Hepatocyte (in vitro differentiated cells): ENCODE measurements at regions not wholly inside any gene's neighbourhood (a gene's known extent, or its start where the extent isn't known, plus 50 kb on each side); places are given as distances from the start of the nearest gene placed in this dataset.

Source experiments
- DNase-seq: peaks from one replicate; pipeline ENCODE4 v3.0.0-alpha.2; 2016; ENCODE audit warnings: low spot score
- H2AFZ ChIP-seq: fragments of 200-600 bp; sonication (generic); 2 replicates; pipeline ENCODE4 v1.6.0; 2016; ENCODE audit warnings: antibody characterized with exemption, mild to moderate bottlenecking
- H3K27ac ChIP-seq: fragments of 200-600 bp; sonication (generic); 2 replicates; pipeline ENCODE4 v1.5.1; 2016; ENCODE audit warnings: mild to moderate bottlenecking
- H3K27me3 ChIP-seq: fragments of 200-600 bp; sonication (generic); 2 replicates; pipeline ENCODE4 v1.6.1; 2016
- H3K36me3 ChIP-seq: fragments of 200-600 bp; sonication (generic); replicated peaks from 2 replicates; pipeline ENCODE4 v1.5.1; 2016; ENCODE audit warnings: low read depth; ENCODE audit not compliant: insufficient read depth
- H3K4me1 ChIP-seq: fragments of 200-600 bp; sonication (generic); 2 replicates; pipeline ENCODE4 v1.5.1; 2016; ENCODE audit warnings: mild to moderate bottlenecking, moderate library complexity; ENCODE audit not compliant: insufficient read depth
- H3K4me2 ChIP-seq: fragments of 200-600 bp; sonication (generic); 2 replicates; pipeline ENCODE4 v1.6.0; 2016
- H3K4me3 ChIP-seq: fragments of 200-600 bp; sonication (generic); 2 replicates; pipeline ENCODE4 v1.5.1; 2016; ENCODE audit warnings: mild to moderate bottlenecking
- H3K79me2 ChIP-seq: fragments of 200-600 bp; sonication (generic); 2 replicates; pipeline ENCODE4 v1.6.0; 2017; ENCODE audit warnings: mild to moderate bottlenecking
- H3K9me2 ChIP-seq: fragments of 200-600 bp; sonication (generic); replicated peaks from 2 replicates; pipeline ENCODE4 v1.6.0; 2017; ENCODE audit warnings: mild to moderate bottlenecking; ENCODE audit not compliant: insufficient read depth
- H3K9me3 ChIP-seq: fragments of 200-600 bp; sonication (generic); 2 replicates; pipeline ENCODE4 v1.5.1; 2016; ENCODE audit warnings: low read depth, mild to moderate bottlenecking
- H4K20me1 ChIP-seq: fragments of 200-600 bp; sonication (generic); 2 replicates; pipeline ENCODE4 v1.6.0; 2016; ENCODE audit warnings: mild to moderate bottlenecking; ENCODE audit not compliant: insufficient read depth, poor library complexity, severe bottlenecking
- EZH2 ChIP-seq: fragments of 200-600 bp; sonication (generic); IDR thresholded peaks from 2 replicates; pipeline ENCODE4 v1.6.1; 2016; ENCODE audit warnings: antibody characterized with exemption, mild to moderate bottlenecking, borderline replicate concordance
- EZH2phosphoT487 ChIP-seq: fragments of 200-600 bp; sonication (generic); IDR thresholded peaks from one replicate; pipeline ENCODE4 v1.6.1; 2018; ENCODE audit warnings: antibody characterized with exemption, mild to moderate bottlenecking, low read depth, moderate library complexity; ENCODE audit not compliant: unreplicated experiment, severe bottlenecking
- WGBS: methylation state at CpG from one replicate; pipeline ENCODE4 v1.1.6; 2016; ENCODE audit warnings: low lambda C conversion rate; ENCODE audit errors: missing lambda C conversion rate; 5-methylcytosine and 5-hydroxymethylcytosine counted together
- TF ChIP-seq, protein P1 (sequence below): fragments of 200-600 bp; sonication (generic); IDR thresholded peaks from 2 replicates; pipeline ENCODE4 v1.5.1; 2016; ENCODE audit warnings: antibody characterized with exemption, mild to moderate bottlenecking; ENCODE audit not compliant: poor library complexity

GRCh38 chr9:118059484-118060278 is 355.5 kb downstream of the TLR4 start:
- H3K9me3 ChIP-seq: no peaks in the 10 kb centered on the region
- no peaks in the 10 kb centered on the region for H3K4me1 ChIP-seq
- no peak overlapping the region for H3K4me2 ChIP-seq
- no peaks in the 10 kb centered on the region for H3K9me2 ChIP-seq
- TF ChIP-seq, protein P1, sequence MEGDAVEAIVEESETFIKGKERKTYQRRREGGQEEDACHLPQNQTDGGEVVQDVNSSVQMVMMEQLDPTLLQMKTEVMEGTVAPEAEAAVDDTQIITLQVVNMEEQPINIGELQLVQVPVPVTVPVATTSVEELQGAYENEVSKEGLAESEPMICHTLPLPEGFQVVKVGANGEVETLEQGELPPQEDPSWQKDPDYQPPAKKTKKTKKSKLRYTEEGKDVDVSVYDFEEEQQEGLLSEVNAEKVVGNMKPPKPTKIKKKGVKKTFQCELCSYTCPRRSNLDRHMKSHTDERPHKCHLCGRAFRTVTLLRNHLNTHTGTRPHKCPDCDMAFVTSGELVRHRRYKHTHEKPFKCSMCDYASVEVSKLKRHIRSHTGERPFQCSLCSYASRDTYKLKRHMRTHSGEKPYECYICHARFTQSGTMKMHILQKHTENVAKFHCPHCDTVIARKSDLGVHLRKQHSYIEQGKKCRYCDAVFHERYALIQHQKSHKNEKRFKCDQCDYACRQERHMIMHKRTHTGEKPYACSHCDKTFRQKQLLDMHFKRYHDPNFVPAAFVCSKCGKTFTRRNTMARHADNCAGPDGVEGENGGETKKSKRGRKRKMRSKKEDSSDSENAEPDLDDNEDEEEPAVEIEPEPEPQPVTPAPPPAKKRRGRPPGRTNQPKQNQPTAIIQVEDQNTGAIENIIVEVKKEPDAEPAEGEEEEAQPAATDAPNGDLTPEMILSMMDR: no peak
- TF ChIP-seq EZH2phosphoT487: no peak
- no peak for TF ChIP-seq EZH2
- peak; percentile 72 for DNase-seq
- no peaks in the 10 kb centered on the region for H3K79me2 ChIP-seq
- H4K20me1 ChIP-seq: no peaks in the 10 kb centered on the region
- no peaks in the 10 kb centered on the region for H3K27me3 ChIP-seq
- H2AFZ ChIP-seq: no peak overlapping the region
- 24% methylated on average over 11 of the region's 11 CpGs for WGBS
- H3K27ac ChIP-seq: no peak overlapping the region
- no peaks in the 10 kb centered on the region for H3K36me3 ChIP-seq
- no peak overlapping the region for H3K4me3 ChIP-seq

DNA sequence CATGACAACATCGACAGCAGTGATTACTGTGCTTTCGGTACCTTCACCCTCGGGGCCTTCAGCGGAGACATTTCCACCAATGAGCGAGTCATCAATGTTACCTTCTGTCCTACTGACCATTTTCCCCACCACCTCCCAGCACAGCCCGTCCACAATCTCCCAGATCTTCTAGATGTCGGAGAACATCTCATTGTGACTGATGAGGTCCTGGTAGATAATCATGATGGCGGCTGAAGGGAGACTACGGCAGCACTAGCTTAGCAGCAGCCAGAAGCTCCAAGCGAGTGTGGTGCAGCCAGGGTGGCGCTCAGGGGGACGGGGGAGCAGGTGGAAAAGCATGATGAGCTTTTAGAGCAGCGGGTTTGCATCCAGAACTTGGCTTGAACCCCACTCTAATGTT is 379.0 kb downstream of the TLR4 start:
- Histone ChIP-seq H3K27me3 (no peaks in the 10 kb centered on the region), H3K79me2 (no peaks in the 10 kb centered on the region), H4K20me1 (no peaks in the 10 kb centered on the region), H3K27ac (no peak overlapping the region), H3K4me2 (no peak overlapping the region), H3K4me3 (no peak overlapping the region), H3K9me3 (no peaks in the 10 kb centered on the region), H3K4me1 (no peaks in the 10 kb centered on the region), H2AFZ (no peak overlapping the region), H3K9me2 (no peaks in the 10 kb centered on the region), H3K36me3 (no peaks in the 10 kb centered on the region)
- WGBS: 90% methylated on average over 13 of the region's 13 CpGs
- no peak for DNase-seq
- TF ChIP-seq, protein P1: no peak
- TF ChIP-seq EZH2phosphoT487 (no peak), EZH2 (no peak)

DNA sequence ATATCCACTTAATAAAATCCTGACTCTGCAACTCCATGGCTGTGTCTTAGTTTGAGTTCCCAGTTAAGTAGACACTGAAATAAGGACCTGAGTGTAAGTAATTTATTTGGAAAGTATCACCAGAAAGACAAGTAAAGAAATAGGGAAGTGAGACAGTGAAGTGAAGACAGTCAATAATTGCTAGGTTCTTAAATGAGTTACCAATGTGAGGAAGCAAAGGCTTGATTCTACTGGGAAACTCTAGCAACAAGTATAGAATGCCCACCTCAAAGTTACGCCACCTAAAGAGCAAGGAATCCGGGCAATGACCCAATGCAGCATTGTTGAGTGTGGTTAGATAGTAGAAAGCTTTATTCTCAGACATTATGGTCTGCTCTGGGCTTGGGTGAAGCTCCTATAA is 383.9 kb downstream of the TLR4 start:
- Histone ChIP-seq H3K36me3 (no peaks in the 10 kb centered on the region), H3K9me3 (no peaks in the 10 kb centered on the region), H4K20me1 (no peaks in the 10 kb centered on the region), H3K79me2 (no peaks in the 10 kb centered on the region), H3K4me2 (no peak overlapping the region), H2AFZ (no peak overlapping the region), H3K27me3 (no peaks in the 10 kb centered on the region), H3K27ac (no peak overlapping the region), H3K4me1 (no peaks in the 10 kb centered on the region), H3K4me3 (no peak overlapping the region), H3K9me2 (no peaks in the 10 kb centered on the region)
- no peak for DNase-seq
- TF ChIP-seq, protein P1: no peak
- no peak for TF ChIP-seq EZH2
- TF ChIP-seq EZH2phosphoT487: no peak
- 84% methylated on average over 2 of the region's 2 CpGs for WGBS
